Stomach (tissue), 8 donors: ENCODE measurements at regions not wholly inside any gene's neighbourhood (a gene's known extent, or its start where the extent isn't known, plus 50 kb on each side); places are given as distances from the start of the nearest gene placed in this dataset.

Source experiments
- DNase-seq, 2 donors: peaks; one replicate each; pipeline versions ENCODE4 v3.0.0 to v3.0.0-alpha.2; 2013 to 2019
- H3K27ac ChIP-seq, 5 donors: fragments of 200-600 bp in 4 of 5; sonication (generic) in 4 of 5; one replicate each; pipeline ENCODE4 v1.5.1; 2013 to 2019; ENCODE audit warnings: mild to moderate bottlenecking in 1 of 5, moderate library complexity in 1 of 5
- H3K27me3 ChIP-seq, 3 donors: fragments of 200-600 bp; sonication (generic); one replicate each; pipeline ENCODE4 v1.5.1; 2017 to 2019; ENCODE audit warnings: mixed run types in 1 of 3
- H3K36me3 ChIP-seq, 4 donors: fragments of 200-600 bp; sonication (generic); 1 replicate in 3 of 4; 2 replicates in 1 of 4; pipeline ENCODE4 v1.5.1; 2016 to 2019
- H3K4me1 ChIP-seq, 4 donors: fragments of 200-600 bp; sonication (generic); one replicate each; pipeline ENCODE4 v1.5.1; 2016 to 2019
- H3K4me3 ChIP-seq, 4 donors: fragments of 200-600 bp; sonication (generic) in 3 of 4; one replicate each; pipeline ENCODE4 v1.5.1; 2016 to 2019; ENCODE audit warnings: mild to moderate bottlenecking in 1 of 4
- H3K9me3 ChIP-seq, 4 donors: fragments of 200-600 bp; sonication (generic); one replicate each; pipeline ENCODE4 v1.5.1; 2016 to 2019
- EP300 ChIP-seq: sonication (generic); formaldehyde crosslinking; IDR thresholded peaks from one replicate; pipeline ENCODE4 v1.6.1; 2017; ENCODE audit warnings: antibody characterized with exemption
- POLR2A ChIP-seq, 4 donors: fragments of 450-650 bp; IDR thresholded peaks; one replicate each; pipeline ENCODE4 v1.6.1; 2016; ENCODE audit warnings: antibody characterized with exemption in 4 of 4, control low read depth in 2 of 4, mild to moderate bottlenecking in 1 of 4, moderate library complexity in 1 of 4
- POLR2AphosphoS5 ChIP-seq, 3 donors: sonication (generic); formaldehyde crosslinking; IDR thresholded peaks; one replicate each; pipeline ENCODE4 v1.6.1; 2016; ENCODE audit warnings: antibody characterized with exemption in 3 of 3
- WGBS, 5 donors: extraction: QIAGEN DNeasy Blood & Tissue Kit in 3 of 5; methylation state at CpG; one replicate each; pipeline versions ENCODE4 v1.1.5 to v1.1.7; 2013 to 2018; 5-methylcytosine and 5-hydroxymethylcytosine counted together
- intact Hi-C: fragments of 100-400 bp; cut with DNase I; formaldehyde crosslinking; loops from one replicate; pipeline ENCODE4 v1.15.1; 2023; ENCODE audit warnings: low total_unique reads
- TF ChIP-seq, protein P1 (sequence below), 7 experiments: fragments of 450-650 bp in 4 of 7; fragments of 200-600 bp in 3 of 7; sonication (generic) in 3 of 7; IDR thresholded peaks; one replicate each; pipeline ENCODE4 v1.5.1; 2016 to 2019; ENCODE audit warnings: antibody characterized with exemption in 7 of 7, control low read depth in 2 of 7, mild to moderate bottlenecking in 1 of 7
- donor health status: healthy with polysubstance abuse.
- donor health status: Bipolar disorder and iron deficiency.
- donor health status: healthy.

DNA sequence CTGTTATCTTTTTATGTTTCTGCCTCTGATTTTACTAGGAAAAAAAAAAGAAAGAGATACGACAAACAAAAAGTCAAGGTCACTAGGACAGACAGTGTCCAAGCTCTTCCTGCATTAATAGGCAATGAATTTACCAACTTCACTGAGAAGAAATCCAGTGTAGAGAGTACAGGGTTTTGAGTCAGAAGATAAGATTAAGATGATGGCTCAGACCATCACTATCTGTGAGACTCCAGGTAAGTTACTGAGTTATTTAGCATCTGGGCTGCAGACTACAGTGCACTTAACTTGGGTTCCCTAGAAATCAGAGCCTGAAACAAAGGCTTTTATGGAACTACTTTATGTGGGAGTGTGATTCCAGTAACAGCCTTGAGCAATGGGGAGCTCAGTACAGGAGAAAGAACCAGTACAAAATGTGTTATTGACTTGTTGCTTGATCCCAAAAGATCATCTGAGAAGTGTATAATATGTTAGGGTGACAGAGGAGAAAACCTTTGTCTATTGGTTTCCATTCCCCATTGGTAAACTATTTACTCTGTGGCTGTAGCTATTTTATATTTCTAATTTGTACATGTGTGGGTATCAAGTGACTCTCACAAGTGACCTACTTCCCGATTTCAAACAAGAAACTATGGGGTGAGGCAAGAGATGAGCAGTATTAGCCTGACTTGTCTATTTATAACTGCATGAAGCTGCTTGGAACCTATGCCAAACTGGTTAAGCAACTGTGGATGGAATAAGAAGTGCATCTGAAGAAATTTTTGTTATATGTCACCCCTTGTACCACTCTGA, 395.8 kb downstream of the RAB38 start:
- Histone ChIP-seq H3K27me3 (no peaks in the 10 kb centered on the region), H3K9me3 (peaks cover 0 to 6% (median 0%) of the 10 kb centered on the region in 4 donors), H3K4me1 (no peaks in the 10 kb centered on the region), H3K36me3 (no peaks in the 10 kb centered on the region), H3K4me3 (no peak overlapping the region), H3K27ac (no peak overlapping the region)
- TF ChIP-seq POLR2A (IDR thresholded peaks at IDR 0.05): no peak
- no peak for TF ChIP-seq POLR2AphosphoS5 (IDR thresholded peaks at IDR 0.05)
- TF ChIP-seq, protein P1, sequence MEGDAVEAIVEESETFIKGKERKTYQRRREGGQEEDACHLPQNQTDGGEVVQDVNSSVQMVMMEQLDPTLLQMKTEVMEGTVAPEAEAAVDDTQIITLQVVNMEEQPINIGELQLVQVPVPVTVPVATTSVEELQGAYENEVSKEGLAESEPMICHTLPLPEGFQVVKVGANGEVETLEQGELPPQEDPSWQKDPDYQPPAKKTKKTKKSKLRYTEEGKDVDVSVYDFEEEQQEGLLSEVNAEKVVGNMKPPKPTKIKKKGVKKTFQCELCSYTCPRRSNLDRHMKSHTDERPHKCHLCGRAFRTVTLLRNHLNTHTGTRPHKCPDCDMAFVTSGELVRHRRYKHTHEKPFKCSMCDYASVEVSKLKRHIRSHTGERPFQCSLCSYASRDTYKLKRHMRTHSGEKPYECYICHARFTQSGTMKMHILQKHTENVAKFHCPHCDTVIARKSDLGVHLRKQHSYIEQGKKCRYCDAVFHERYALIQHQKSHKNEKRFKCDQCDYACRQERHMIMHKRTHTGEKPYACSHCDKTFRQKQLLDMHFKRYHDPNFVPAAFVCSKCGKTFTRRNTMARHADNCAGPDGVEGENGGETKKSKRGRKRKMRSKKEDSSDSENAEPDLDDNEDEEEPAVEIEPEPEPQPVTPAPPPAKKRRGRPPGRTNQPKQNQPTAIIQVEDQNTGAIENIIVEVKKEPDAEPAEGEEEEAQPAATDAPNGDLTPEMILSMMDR (IDR thresholded peaks at IDR 0.05): no peak
- TF ChIP-seq EP300: no peak
- 36 to 42% (median 40%) methylated on average over 2 of the region's 2 CpGs for WGBS, 5 donors
- intact Hi-C loops: no loop called here
- no peak for DNase-seq

DNA sequence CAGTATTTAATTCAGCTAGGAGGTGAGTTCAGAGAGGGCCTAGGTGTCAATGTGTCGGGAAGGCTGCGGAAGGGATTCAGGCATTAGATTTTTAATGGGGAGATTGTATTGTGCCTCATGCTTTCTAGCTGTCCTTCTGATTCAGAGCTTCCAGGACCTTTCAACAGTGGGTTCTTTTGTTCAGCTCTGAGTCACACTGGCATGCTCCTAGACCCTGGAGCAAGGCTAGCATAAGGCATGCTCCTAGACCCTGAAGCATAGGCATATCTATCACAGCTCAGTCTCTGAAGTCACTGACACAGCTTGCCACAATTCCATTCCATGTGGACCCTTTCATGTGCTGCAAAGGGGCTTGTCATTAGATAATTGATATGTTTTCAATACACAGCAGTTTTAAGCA, 396.9 kb downstream of the RAB38 start:
- no peaks in the 10 kb centered on the region for H3K9me3 ChIP-seq
- H3K4me1 ChIP-seq: no peaks in the 10 kb centered on the region
- intact Hi-C loops: no loop called here
- H3K27ac ChIP-seq: no peak overlapping the region
- no peak overlapping the region for H3K4me3 ChIP-seq
- no peak for TF ChIP-seq EP300
- TF ChIP-seq POLR2AphosphoS5 (IDR thresholded peaks at IDR 0.05): no peak
- TF ChIP-seq, protein P1 (IDR thresholded peaks at IDR 0.05): no peak
- TF ChIP-seq POLR2A (IDR thresholded peaks at IDR 0.05): no peak
- WGBS, 5 donors: 93 to 100% (median 94%) methylated on average over 2 of the region's 2 CpGs
- no peaks in the 10 kb centered on the region for H3K36me3 ChIP-seq
- DNase-seq: peak in 1 of 2 donors; percentile 7
- H3K27me3 ChIP-seq: no peaks in the 10 kb centered on the region

DNA sequence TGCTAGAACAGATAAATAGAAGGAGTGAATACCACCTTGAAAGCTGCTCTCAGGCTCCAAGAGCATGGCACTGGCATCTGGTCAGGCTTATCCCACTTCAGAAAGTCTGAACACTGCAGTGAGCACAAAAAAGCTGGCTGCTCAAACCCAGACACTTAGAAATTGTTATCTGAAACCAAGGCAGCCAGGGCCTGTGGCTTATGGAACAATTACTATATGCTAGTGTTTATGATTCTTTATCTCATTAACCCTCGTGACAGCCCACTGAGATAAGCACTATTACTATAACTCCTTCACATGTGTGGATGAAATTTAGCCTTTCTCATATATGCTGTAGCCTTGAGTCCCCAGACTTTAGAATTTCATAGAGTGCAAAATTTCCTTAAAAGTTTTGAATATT, 400.2 kb downstream of the RAB38 start:
- WGBS, 5 donors: 10 to 41% (median 26%) methylated on average over 1 of the region's 1 CpG
- H3K4me1 ChIP-seq: no peaks in the 10 kb centered on the region
- H3K27ac ChIP-seq: no peak overlapping the region
- no peaks in the 10 kb centered on the region for H3K9me3 ChIP-seq
- intact Hi-C loops: no loop called here
- no peaks in the 10 kb centered on the region for H3K27me3 ChIP-seq
- no peaks in the 10 kb centered on the region for H3K36me3 ChIP-seq
- TF ChIP-seq POLR2A (IDR thresholded peaks at IDR 0.05): no peak
- no peak for TF ChIP-seq POLR2AphosphoS5 (IDR thresholded peaks at IDR 0.05)
- no peak for TF ChIP-seq EP300
- TF ChIP-seq, protein P1 (IDR thresholded peaks at IDR 0.05): no peak
- no peak overlapping the region for H3K4me3 ChIP-seq
- DNase-seq: no peak

DNA sequence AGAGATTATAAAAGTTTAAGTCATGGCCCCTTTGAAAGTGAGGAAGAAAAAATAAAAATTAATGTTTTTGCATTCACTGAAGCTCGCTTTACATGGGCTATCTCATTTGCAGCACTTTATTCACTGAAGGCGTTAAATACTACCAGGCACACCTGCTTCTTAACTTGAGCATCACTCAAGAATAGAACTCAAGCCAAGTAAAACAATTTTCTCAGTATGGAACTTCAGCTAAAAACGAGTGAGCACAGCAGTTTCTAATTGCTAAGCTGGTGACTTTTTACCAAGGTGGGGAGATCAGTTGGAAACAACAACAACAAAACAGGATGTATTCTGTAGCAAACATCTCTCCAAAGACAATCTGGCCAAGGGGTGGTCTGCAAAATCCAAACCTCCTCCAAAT, 405.6 kb downstream of the RAB38 start:
- no peak overlapping the region for H3K4me3 ChIP-seq
- no peaks in the 10 kb centered on the region for H3K27me3 ChIP-seq
- no peaks in the 10 kb centered on the region for H3K9me3 ChIP-seq
- WGBS, 5 donors: 33 to 52% (median 40%) methylated on average over 3 of the region's 3 CpGs
- H3K36me3 ChIP-seq: no peaks in the 10 kb centered on the region
- TF ChIP-seq EP300: no peak
- TF ChIP-seq, protein P1 (IDR thresholded peaks at IDR 0.05): no peak
- H3K27ac ChIP-seq: no peak overlapping the region
- DNase-seq: no peak
- intact Hi-C loops: no loop called here
- no peaks in the 10 kb centered on the region for H3K4me1 ChIP-seq
